Retinal pigment epithelial cell (primary cell): ENCODE measurements at regions not wholly inside any gene's neighbourhood (a gene's known extent, or its start where the extent isn't known, plus 50 kb on each side); places are given as distances from the start of the nearest gene placed in this dataset.

ENCODE experiments used
- DNase-seq: peaks from one replicate; pipeline ENCODE4 v3.0.0-alpha.2; 2010; ENCODE audit warnings: low read depth
- H3K4me3 ChIP-seq: 2 replicates; pipeline ENCODE4 v1.5.1; 2011; ENCODE audit warnings: mild to moderate bottlenecking, low read length, control low read depth, moderate library complexity
- TF ChIP-seq, protein P1 (sequence below): conservative IDR thresholded peaks from 2 replicates; pipeline ENCODE4 v1.5.1; 2011; ENCODE audit warnings: low read depth, low read length, control low read depth, inconsistent platforms

DNA sequence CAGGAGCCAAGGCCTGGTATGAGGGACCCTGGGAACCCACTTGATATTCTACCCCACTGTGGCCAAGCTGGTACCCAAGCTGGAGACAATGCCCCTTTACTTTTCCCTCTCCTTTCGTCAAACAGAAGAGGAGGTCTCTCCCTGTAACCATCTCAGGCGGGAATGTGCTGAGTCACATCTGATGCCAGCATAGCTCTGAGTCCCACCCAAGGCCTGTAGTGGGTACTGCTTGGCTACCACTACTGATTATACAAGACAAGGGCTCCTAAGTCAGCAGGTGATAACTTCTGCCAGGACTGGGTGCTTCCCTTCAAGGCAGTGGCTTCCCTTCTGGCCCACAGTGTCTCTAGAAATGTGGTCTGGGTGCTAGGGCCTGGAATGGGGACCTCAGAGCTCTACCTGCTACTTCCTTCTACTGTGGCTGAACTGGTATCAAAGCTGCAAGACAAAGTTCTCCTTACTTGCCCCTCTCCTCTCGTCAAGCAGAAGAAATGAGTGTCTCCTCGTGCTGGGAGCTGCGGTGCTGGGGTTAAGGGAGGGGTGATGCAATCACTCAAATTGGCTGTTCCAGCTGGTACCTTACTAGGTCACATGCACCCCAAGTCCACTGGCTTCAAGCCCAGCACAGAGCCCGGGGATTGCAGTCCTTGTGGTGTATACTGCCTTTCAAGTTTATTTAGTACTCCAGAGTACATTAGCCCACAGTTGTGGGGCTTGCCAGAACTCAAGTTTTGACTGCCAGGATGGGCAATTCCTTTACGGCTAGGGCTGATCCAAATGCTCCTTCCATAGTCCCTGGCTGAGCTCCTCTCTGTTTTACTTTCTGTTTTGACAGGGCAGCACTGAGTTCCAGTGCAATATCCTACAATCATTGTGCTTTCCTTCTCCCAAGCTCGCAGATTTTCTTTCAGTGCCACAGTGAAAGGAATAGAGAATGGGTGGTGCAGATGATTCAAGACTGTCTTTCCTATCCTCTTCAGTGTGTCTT is 419.7 kb upstream of the CNTN5 start:
- no peak overlapping the region for H3K4me3 ChIP-seq
- TF ChIP-seq, protein P1, sequence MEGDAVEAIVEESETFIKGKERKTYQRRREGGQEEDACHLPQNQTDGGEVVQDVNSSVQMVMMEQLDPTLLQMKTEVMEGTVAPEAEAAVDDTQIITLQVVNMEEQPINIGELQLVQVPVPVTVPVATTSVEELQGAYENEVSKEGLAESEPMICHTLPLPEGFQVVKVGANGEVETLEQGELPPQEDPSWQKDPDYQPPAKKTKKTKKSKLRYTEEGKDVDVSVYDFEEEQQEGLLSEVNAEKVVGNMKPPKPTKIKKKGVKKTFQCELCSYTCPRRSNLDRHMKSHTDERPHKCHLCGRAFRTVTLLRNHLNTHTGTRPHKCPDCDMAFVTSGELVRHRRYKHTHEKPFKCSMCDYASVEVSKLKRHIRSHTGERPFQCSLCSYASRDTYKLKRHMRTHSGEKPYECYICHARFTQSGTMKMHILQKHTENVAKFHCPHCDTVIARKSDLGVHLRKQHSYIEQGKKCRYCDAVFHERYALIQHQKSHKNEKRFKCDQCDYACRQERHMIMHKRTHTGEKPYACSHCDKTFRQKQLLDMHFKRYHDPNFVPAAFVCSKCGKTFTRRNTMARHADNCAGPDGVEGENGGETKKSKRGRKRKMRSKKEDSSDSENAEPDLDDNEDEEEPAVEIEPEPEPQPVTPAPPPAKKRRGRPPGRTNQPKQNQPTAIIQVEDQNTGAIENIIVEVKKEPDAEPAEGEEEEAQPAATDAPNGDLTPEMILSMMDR, result no peak
- DNase-seq, result peak; percentile 13

DNA sequence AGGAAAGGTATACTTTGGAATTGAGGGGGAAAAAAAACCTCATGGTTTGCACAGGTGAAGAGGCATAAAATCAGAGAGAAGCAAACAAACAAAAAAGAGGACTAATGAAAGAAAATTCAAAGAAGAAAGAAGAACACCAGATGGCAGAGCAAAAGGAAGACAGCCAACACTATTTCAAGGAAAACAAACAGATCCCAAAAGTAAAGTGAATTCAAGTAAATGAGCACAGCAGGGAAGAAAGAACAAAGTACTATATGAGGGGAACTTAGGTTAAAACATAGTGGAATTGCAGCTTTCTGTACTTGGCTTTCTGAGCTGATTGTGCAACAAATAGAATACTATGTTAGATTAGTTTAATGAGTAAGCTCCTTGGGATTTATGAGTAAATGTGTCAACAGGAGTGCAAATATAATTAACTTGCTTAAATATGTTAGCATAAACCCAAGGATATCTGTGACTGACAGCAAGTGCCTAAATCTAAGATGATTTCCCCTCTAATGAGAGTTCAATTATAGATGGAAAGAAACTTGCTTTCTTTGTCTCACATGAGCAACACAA is 404.6 kb upstream of the CNTN5 start:
- no peak overlapping the region for H3K4me3 ChIP-seq
- TF ChIP-seq, protein P1, result no peak
- DNase-seq, result peak; percentile 73

DNA sequence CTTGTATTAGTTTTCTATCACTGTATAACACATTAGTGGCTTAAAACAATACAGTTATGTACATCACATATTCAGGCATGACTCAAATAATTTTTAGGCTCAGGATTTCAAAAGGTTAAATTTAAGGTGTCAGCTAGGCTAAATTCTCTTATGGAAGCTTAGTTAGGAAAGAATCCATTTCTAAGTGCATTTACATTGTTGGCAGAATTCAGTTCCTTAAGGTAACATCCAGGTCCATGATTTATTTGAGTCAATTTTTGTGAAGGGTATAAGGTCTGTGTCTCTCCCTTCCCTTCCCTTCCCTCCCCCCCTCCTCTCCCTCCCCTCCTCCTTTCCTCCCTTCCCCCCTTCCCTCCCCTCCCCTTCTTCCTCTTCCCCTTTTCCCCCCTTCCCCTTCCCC is 399.0 kb upstream of the CNTN5 start:
- TF ChIP-seq, protein P1, result no peak
- no peak for DNase-seq
- H3K4me3 ChIP-seq, result no peak overlapping the region

DNA sequence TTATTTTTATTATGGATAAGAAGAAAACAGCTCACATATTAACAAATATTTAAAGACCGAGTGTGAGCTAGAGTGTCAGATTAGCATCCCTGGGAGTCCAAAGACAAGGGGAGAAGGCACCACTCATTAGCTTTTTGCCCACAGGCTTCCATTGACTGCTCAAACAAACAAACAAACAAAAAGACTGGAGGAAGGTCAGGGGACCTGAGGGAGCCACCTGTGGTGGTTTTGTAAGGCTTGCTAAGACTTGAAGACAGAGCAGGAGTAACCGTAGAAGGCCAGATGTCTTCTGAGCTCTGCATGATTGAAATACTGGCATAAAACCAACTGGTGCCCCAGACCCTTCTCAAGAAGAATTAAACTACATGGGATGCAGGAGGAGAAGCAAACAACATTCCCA is 395.2 kb upstream of the CNTN5 start:
- DNase-seq, result no peak
- H3K4me3 ChIP-seq, result no peak overlapping the region
- TF ChIP-seq, protein P1, result no peak

DNA sequence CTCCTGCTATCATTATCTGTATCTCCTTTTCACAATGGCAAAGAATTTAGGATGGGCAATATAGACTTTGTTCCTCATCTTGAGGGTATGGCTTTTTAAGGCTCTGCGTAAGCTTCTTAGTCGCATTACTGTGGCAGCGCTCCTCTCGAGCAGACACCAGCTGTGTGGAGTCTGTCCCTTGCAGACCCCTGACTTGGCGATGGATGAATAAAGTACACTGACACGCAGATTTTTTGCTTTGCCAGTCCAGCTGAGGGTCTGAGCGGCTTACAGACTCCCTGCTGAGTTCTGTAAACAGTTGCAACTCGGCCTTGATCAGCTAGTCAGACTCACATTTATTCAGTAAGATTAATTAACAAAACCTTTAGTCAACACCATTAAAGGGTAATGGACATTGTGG is 390.0 kb upstream of the CNTN5 start:
- no peak overlapping the region for H3K4me3 ChIP-seq
- DNase-seq, result no peak
- TF ChIP-seq, protein P1, result no peak

DNA sequence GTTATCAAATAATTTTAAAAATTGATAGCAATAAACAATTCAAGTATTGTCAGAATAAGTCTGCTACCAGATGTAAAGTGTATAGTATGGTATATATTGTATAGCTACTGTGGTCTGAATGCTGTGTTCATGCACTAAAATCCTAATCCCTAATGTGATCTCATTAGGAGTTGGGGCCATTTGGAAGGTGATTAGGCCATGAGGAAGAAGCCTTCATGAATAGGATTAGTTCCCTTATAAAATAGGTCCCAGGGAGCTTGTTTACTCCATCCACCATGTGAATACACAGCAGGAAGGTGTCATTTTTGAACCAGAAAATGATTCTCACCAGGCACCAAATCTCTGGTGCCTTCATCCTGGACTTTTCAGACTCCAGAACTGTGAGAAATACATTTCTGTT is 363.0 kb upstream of the CNTN5 start:
- TF ChIP-seq, protein P1, result no peak
- no peak for DNase-seq
- no peak overlapping the region for H3K4me3 ChIP-seq

DNA sequence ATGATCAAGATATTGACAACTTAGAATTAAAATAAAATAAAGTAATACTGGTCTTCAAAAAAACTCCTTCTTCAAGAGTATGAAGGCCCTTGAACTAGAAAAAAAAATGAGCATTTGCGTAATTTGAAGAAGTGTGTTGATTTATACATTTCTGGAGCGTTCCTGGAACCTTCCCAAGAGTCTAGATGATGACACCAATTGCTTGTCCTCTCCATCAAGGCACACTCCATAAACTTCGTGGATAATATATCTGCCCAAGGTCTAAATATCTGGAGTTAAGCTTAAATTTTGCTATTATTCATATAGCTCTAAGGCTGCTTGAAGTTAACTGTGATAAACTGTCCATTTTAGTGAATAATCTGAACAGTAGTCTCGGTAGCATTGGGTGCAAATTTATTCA is 361.3 kb upstream of the CNTN5 start:
- no peak for DNase-seq
- TF ChIP-seq, protein P1, result no peak
- H3K4me3 ChIP-seq, result no peak overlapping the region
